Neural progenitor cell (in vitro differentiated cells): ENCODE measurements at regions not wholly inside any gene's neighbourhood (a gene's known extent, or its start where the extent isn't known, plus 50 kb on each side); places are given as distances from the start of the nearest gene placed in this dataset.

Experiments used
- DNase-seq: peaks from one replicate; pipeline ENCODE4 v3.0.0-alpha.2; 2016; ENCODE audit warnings: low spot score
- H2AFZ ChIP-seq: fragments of 200-600 bp; sonication (generic); replicated peaks from 2 replicates; pipeline ENCODE4 v1.6.1; 2016; ENCODE audit warnings: antibody characterized with exemption
- H3F3A ChIP-seq: fragments of 200-600 bp; sonication (generic); 2 replicates; pipeline ENCODE4 v1.6.1; 2016; ENCODE audit warnings: antibody characterized with exemption, low read depth
- H3K27ac ChIP-seq: fragments of 200-600 bp; sonication (generic); 2 replicates; pipeline ENCODE4 v1.5.1; 2016; ENCODE audit warnings: mild to moderate bottlenecking
- H3K27me3 ChIP-seq: fragments of 200-600 bp; sonication (generic); 2 replicates; pipeline ENCODE4 v1.6.1; 2016; ENCODE audit warnings: mild to moderate bottlenecking, moderate library complexity
- H3K36me3 ChIP-seq: fragments of 200-600 bp; sonication (generic); 2 replicates; pipeline ENCODE4 v1.5.1; 2016
- H3K4me1 ChIP-seq: fragments of 200-600 bp; sonication (generic); 2 replicates; pipeline ENCODE4 v1.6.1; 2016; ENCODE audit warnings: mixed run types
- H3K4me2 ChIP-seq: fragments of 200-600 bp; sonication (generic); 2 replicates; pipeline ENCODE4 v1.6.1; 2016
- H3K4me3 ChIP-seq: fragments of 200-600 bp; sonication (generic); 2 replicates; pipeline ENCODE4 v1.5.1; 2016
- H3K79me2 ChIP-seq: fragments of 200-600 bp; sonication (generic); 2 replicates; pipeline ENCODE4 v1.6.1; 2016; ENCODE audit warnings: low read depth
- H3K9ac ChIP-seq: fragments of 200-600 bp; sonication (generic); 2 replicates; pipeline ENCODE4 v1.6.1; 2016
- H3K9me3 ChIP-seq: fragments of 200-600 bp; sonication (generic); 2 replicates; pipeline ENCODE4 v1.5.1; 2016; ENCODE audit warnings: low read depth
- H4K20me1 ChIP-seq: fragments of 200-600 bp; sonication (generic); 2 replicates; pipeline ENCODE4 v1.6.1; 2016; ENCODE audit warnings: low read depth
- H3K27ac Mint-ChIP-seq: 3 replicates; pipeline ENCODE4 v1.8.0; 2021; ENCODE audit warnings: mixed read lengths
- H3K27me3 Mint-ChIP-seq: 2 replicates; pipeline ENCODE4 v1.8.0; 2022; ENCODE audit warnings: low read depth, mild to moderate bottlenecking, inconsistent platforms, moderate library complexity, mixed read lengths; ENCODE audit not compliant: insufficient read depth
- H3K36me3 Mint-ChIP-seq: 3 replicates; pipeline ENCODE4 v1.8.0; 2021; ENCODE audit warnings: mixed read lengths
- H3K4me1 Mint-ChIP-seq: 3 replicates; pipeline ENCODE4 v1.8.0; 2021; ENCODE audit warnings: mixed read lengths
- H3K4me3 Mint-ChIP-seq: 3 replicates; pipeline ENCODE4 v1.8.0; 2021; ENCODE audit warnings: mild to moderate bottlenecking, moderate library complexity, mixed read lengths
- H3K9me3 Mint-ChIP-seq: 3 replicates; pipeline ENCODE4 v1.8.0; 2020; ENCODE audit warnings: mixed read lengths
- EZH2 ChIP-seq: fragments of 200-600 bp; sonication (generic); IDR thresholded peaks from 2 replicates; pipeline ENCODE4 v1.6.1; 2017; ENCODE audit warnings: antibody characterized with exemption, mild to moderate bottlenecking, moderate library complexity
- EZH2phosphoT487 ChIP-seq: fragments of 200-600 bp; sonication (generic); IDR thresholded peaks from 2 replicates; pipeline ENCODE4 v1.6.1; 2017; ENCODE audit warnings: antibody characterized with exemption
- TF ChIP-seq, protein P1 (sequence below): fragments of 200-600 bp; sonication (generic); IDR thresholded peaks from 2 replicates; pipeline ENCODE4 v1.5.1; 2017; ENCODE audit warnings: antibody characterized with exemption, mild to moderate bottlenecking

DNA sequence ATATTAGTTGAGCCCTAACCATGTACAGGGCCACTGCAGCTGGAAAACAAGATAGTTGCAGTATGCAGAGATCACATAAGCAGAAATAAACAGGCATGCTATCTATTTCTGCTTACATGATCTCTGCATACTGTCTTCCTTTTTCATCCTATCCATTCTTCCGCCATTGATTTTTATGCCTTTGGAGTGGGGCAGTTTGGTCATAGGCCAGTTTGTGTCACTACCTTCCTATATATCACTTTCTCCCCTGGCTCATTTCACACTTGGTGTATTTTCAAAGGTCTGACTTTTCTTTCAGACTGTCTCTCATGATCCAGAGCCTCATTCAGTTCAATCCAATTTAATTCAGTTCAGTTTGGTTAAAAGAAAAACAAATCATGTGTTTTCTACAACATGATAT, 829.6 kb downstream of the KCNA4 start:
- no peak overlapping the region for H3K9ac ChIP-seq
- no peaks in the 10 kb centered on the region for H3F3A ChIP-seq
- peaks cover 4% of the 10 kb centered on the region for H3K9me3 Mint-ChIP-seq
- H3K4me3 ChIP-seq: no peak overlapping the region
- H3K36me3 Mint-ChIP-seq: no peaks in the 10 kb centered on the region
- H3K4me1 Mint-ChIP-seq: peaks cover 15% of the 10 kb centered on the region
- no peaks in the 10 kb centered on the region for H4K20me1 ChIP-seq
- H3K27me3 Mint-ChIP-seq: peaks cover under 1% of the 10 kb centered on the region
- H3K4me2 ChIP-seq: no peak overlapping the region
- H3K79me2 ChIP-seq: no peaks in the 10 kb centered on the region
- peak overlapping the region; percentile 15 for H2AFZ ChIP-seq
- H3K4me3 Mint-ChIP-seq: no peak overlapping the region
- no peaks in the 10 kb centered on the region for H3K4me1 ChIP-seq
- H3K9me3 ChIP-seq: no peaks in the 10 kb centered on the region
- no peaks in the 10 kb centered on the region for H3K36me3 ChIP-seq
- no peaks in the 10 kb centered on the region for H3K27me3 ChIP-seq
- no peak overlapping the region for H3K27ac ChIP-seq
- DNase-seq: no peak
- TF ChIP-seq, protein P1, sequence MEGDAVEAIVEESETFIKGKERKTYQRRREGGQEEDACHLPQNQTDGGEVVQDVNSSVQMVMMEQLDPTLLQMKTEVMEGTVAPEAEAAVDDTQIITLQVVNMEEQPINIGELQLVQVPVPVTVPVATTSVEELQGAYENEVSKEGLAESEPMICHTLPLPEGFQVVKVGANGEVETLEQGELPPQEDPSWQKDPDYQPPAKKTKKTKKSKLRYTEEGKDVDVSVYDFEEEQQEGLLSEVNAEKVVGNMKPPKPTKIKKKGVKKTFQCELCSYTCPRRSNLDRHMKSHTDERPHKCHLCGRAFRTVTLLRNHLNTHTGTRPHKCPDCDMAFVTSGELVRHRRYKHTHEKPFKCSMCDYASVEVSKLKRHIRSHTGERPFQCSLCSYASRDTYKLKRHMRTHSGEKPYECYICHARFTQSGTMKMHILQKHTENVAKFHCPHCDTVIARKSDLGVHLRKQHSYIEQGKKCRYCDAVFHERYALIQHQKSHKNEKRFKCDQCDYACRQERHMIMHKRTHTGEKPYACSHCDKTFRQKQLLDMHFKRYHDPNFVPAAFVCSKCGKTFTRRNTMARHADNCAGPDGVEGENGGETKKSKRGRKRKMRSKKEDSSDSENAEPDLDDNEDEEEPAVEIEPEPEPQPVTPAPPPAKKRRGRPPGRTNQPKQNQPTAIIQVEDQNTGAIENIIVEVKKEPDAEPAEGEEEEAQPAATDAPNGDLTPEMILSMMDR: no peak
- no peak for TF ChIP-seq EZH2phosphoT487
- TF ChIP-seq EZH2: no peak
- no peak overlapping the region for H3K27ac Mint-ChIP-seq

DNA sequence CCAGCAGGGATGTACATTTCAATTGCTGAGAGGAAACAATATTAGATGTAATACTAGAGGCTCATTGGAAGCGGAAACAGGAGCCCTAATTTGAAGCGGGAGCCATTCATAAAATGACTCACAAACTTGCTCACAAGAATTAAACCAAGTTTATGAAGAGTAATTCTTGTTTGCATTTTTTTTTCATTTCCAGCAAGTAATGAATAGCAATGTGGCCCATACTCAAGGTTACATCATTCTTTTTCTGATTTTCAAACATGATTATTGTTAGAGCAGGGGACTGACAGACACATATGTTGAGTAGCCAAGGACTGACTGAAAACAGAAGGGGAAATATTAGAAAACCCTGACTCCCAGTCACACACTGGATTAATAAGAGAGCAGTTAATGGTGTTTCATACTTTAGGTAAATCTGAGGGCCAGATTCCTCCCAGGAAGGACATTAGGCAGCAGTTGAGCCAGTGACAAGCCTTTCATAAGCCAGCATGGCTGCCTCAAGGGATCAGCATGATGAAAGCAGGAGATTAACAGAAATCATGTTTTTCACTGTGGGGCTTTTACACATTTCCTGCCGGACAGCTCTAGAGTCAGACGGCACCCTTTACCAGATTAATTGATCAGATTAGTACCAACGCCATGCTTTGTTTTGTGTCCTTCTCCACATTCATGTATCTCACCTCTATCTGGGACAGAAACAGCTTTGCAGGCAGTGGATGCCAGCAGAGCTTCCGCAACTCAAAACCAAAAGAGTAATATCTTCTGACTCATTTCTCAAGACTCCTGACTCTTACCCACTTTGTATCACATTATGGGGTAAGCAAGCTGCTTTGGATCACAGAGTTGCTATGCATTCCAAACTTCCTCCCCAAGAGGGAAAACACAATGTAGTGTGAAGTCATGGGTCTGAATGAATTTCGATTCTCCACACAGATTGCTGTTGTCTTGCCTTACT, 831.6 kb downstream of the KCNA4 start:
- Histone ChIP-seq H2AFZ (no peak overlapping the region), H3K27me3 (no peaks in the 10 kb centered on the region), H3K9ac (no peak overlapping the region), H3K9me3 (no peaks in the 10 kb centered on the region), H3K4me3 (no peak overlapping the region), H3K4me1 (no peaks in the 10 kb centered on the region), H3K4me2 (no peak overlapping the region), H3K36me3 (no peaks in the 10 kb centered on the region), H3F3A (no peaks in the 10 kb centered on the region), H3K79me2 (no peaks in the 10 kb centered on the region), H4K20me1 (no peaks in the 10 kb centered on the region), H3K27ac (no peak overlapping the region)
- Mint-ChIP-seq H3K27ac (peak overlapping the region; percentile 87), H3K27me3 (peaks cover 2% of the 10 kb centered on the region), H3K36me3 (no peaks in the 10 kb centered on the region), H3K9me3 (peaks cover 4% of the 10 kb centered on the region), H3K4me3 (no peak overlapping the region), H3K4me1 (peaks cover 15% of the 10 kb centered on the region)
- no peak for TF ChIP-seq EZH2
- TF ChIP-seq, protein P1: no peak
- no peak for TF ChIP-seq EZH2phosphoT487
- DNase-seq: no peak

DNA sequence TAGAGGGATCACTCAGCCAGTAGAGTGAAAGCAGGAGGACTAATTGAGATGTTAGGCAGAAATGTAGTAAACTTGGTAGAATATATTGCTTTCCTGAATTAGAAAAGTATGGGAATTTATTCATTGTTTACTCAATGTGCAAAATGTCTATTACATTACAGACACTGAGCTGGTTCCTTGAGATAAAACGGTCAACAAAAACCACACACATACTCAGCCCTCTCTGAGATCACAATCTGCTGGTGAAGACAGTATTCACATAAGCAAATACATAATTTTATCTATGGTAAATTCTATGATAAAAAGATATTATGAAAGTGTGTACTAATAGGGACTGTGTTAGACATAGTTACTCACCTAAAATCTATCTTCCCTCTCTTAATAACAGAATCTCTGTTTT, 833.5 kb downstream of the KCNA4 start:
- no peaks in the 10 kb centered on the region for H3K79me2 ChIP-seq

More for the DNA sequence above, 833.5 kb downstream of the KCNA4 start:
- TF ChIP-seq, protein P1: no peak
- no peak for TF ChIP-seq EZH2
- no peak for TF ChIP-seq EZH2phosphoT487
- Histone ChIP-seq H3K4me3 (no peak overlapping the region), H3K9me3 (no peaks in the 10 kb centered on the region), H4K20me1 (no peaks in the 10 kb centered on the region), H3K4me1 (no peaks in the 10 kb centered on the region), H3K27ac (no peak overlapping the region), H3K4me2 (no peak overlapping the region), H2AFZ (no peak overlapping the region), H3K9ac (no peak overlapping the region), H3K36me3 (no peaks in the 10 kb centered on the region), H3F3A (no peaks in the 10 kb centered on the region), H3K27me3 (no peaks in the 10 kb centered on the region)
- Mint-ChIP-seq H3K36me3 (no peaks in the 10 kb centered on the region), H3K27me3 (peaks cover 4% of the 10 kb centered on the region), H3K4me1 (peaks cover 15% of the 10 kb centered on the region), H3K9me3 (peaks cover 6% of the 10 kb centered on the region), H3K4me3 (no peak overlapping the region), H3K27ac (no peak overlapping the region)
- DNase-seq: no peak
